HG02642 (cell line): ENCODE measurements at regions not wholly inside any gene's neighbourhood (a gene's known extent, or its start where the extent isn't known, plus 50 kb on each side); places are given as distances from the start of the nearest gene placed in this dataset.
"Not testable (repeated sequence)": the region's sequence is repeated elsewhere in the genome, so short reads cannot be mapped to it uniquely, and the experiment has no call there.

Experiments used
- ATAC-seq: cut with Tn5 transposase; IDR thresholded peaks from one replicate; pipeline ENCODE4 v1.9.1; 2021; ENCODE audit warnings: mild to moderate bottlenecking; ENCODE audit not compliant: unreplicated experiment, poor library complexity

DNA sequence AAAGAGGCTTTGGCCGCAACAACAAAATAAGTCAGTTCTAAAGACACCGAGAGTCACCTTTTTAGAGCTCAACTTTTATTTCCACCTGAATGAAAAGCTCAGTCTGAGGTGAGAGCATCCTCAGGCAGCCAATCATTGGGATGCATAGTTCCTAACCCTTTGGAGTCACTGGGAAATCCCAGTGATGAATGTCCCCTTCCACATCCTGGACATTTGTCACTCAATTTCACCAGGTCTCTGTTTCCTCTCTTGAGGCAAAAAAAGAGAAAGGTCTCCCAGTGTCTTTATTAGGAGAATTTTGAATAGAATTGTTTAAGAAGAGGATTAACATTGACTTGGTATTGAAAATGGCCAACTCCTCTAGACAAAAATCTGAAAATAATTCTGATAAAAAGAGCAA is 137.5 kb upstream of the SPRED1 start:
- ATAC-seq = no peak

- ATAC-seq = no peak
Measured at GRCh38 chr15:38117781-38118180, 134.9 kb upstream of the SPRED1 start.

GRCh38 chr15:38119865-38120264 is 132.8 kb upstream of the SPRED1 start:
- ATAC-seq = not testable (repeated sequence)

DNA sequence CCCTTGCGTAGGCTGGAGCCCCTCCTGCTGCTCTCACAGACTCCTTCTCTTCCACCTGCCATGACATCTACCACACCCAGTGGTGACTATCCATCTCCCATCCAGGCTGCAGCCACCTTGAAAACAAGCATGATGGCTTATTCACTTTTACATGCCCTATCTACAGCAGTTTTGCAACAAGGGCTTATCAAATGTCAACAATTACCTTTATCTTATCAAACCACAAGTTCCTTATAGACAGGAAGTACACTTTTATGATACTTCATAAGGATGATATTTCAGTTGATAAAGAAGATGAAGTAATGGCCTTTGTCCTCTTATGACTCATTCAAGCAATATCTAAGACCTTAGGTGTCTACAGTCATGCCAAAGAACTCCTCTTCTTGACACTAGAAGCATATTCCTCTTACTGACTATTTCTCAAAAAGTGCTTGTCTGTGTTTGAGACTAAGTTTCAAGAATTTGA is 125.3 kb upstream of the SPRED1 start:
- no peak for ATAC-seq

DNA sequence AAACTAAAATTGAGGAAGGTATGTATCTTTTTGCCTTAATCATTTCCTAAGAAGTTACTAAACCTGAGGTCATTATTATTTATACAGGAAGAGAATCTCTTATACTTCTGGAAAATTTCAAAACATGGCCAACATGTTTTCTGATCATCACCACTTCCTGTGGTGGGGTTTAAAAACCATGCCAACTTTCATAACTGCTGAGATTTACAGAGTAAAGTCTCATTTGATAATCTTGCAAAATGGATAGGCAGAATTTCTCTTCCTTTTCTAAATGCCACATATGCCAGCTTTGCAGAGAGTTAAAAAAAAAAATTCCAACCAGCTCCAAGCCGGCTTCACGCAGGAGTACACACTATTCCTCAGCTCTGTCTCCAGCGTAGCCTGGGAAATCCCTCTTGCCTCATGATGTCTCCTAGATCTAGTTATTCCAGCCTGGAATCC is 124.3 kb upstream of the SPRED1 start:
- no peak for ATAC-seq

DNA sequence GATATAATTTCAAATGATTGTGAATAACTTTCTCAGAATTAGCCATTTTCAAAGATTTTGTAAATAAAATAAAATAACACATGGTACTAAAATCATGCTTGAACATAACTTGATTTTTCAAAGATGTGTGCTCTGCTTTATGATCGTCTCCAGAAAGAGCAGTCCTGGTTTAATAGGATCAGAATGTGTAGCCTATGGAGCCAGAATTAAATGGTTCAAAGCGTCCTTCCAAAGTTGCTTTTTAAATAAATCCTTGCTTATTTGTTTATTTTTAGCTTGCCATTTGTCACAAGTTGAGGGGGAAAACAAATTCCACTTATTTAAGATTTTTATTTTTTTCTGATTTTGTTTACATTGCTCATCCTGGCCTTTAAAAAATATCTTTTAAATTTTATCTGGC is 123.7 kb upstream of the SPRED1 start:
- ATAC-seq = no peak

DNA sequence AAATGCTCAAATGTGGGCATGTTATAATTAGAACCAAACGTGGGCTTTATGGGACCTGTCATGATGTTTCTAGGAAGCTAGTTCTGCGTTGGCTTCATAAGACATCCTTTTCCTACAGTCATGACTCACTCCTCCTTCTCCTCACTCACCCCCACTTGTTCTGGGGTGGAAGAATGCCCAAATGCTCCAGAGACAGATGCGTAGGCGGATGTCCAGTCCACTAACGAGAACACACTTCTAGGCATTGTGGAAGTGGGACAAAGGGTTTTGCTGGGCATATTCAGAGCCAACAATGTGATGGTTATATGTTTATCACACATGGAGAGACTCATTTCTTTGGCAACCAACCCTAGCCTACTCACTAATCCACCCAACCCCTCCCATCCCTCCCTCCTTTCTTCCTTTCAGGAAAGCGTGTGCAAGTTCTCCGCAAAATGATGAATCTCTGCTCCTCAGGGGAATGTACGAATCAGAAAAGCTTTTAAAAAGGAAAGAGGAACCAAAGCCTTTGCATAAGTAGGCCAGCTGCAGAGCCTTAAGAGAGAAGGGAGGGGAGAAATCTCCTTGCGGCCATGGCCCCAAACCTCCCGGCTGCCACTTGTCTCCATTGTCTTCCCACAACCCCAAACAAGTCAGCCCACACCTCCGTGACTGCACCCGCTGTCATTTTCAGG is 123.0 kb upstream of the SPRED1 start:
- peak; percentile 83 for ATAC-seq

GRCh38 chr15:38130205-38130567 is 122.5 kb upstream of the SPRED1 start:
- peak; percentile 37 for ATAC-seq

GRCh38 chr15:38130740-38131498 is 121.7 kb upstream of the SPRED1 start:
- peak; percentile 62 for ATAC-seq

- no peak for ATAC-seq
Measured at GRCh38 chr15:38134252-38134651, 118.4 kb upstream of the SPRED1 start.

DNA sequence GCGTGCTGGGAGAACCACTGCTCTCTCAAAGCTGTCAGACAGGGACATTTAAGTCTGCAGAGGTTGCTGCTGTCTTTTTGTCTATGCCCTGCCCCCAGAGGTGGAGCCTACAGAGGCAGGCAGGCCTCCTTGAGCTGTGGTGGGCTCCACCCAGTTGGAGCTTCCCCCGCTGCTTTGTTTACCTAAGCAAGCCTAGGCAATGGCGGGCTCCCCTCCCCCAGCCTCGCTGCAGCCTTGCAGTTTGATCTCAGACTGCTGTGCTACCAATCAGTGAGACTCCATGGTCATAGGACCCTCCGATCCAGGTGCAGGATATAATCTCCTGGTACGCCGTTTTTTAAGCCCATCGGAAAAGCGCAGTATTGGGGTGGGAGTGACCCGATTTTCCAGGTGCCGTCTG is 110.4 kb upstream of the SPRED1 start:
- not testable (repeated sequence) for ATAC-seq

- ATAC-seq = no peak
Measured at GRCh38 chr15:38144921-38145320, 107.7 kb upstream of the SPRED1 start.

DNA sequence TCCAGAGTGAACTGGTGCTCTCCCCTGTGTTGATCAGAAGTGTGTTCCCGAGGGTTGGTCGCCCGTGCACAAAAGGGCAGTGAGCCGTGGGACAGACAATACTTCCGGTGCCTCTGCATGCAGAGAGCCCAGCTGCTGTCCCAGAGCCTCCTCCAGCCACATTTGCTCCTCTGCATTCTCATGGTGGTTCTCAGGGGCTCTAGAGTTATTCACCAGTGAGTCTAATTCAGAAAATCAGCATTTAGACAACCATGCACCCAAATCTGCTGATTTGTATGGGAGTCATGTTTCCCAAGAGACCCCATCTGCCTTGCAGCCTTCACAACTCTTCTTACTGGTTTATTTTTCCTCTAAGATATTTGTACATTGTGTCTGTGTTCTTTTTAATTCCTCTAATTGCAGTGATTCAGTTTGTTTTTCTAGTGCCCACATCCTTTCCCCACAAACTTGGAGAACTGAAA is 107.0 kb upstream of the SPRED1 start:
- ATAC-seq = no peak

- ATAC-seq = no peak
Measured at GRCh38 chr15:38147246-38147645, 105.4 kb upstream of the SPRED1 start.

- ATAC-seq = no peak
Measured at GRCh38 chr15:38148471-38148870, 104.2 kb upstream of the SPRED1 start.

DNA sequence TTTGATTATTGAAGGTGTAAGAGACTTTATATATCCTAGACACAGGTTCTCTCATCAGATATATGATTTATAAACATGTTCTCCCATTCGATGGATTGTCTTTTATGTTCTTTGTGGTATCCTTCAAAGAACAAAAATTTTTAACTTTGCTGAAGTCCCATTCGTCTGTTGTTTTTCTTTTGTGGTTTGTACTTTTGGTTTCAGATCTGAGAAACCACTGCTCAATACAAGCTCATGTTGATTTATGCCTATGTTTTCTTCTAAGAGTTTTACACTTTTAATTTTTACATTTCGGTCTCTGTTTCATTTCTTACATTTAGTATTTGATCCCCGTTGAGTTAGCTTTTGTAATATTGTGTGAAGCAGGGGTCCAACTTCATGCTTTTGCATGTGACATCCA is 103.3 kb upstream of the SPRED1 start:
- ATAC-seq = no peak

GRCh38 chr15:38150148-38150547 is 102.5 kb upstream of the SPRED1 start:
- ATAC-seq = no peak

DNA sequence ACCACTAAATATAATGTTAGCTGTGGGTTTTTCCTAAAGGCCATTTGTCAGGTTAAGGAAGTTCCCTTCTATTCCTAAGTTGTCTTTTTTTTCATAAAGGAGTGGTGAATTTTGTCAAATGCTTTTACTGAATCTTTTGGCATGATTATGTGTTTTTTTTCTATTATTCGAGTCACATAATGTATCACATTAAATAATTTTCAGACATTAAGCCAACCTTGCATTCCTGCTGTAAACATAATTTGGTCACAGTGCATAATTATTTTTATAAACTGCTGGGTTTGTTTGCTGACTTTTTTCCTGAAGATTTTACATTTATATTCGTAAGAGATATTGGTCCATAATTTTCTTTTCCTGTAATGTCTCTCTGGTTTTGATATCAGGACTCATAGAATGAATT is 101.8 kb upstream of the SPRED1 start:
- no peak for ATAC-seq

DNA sequence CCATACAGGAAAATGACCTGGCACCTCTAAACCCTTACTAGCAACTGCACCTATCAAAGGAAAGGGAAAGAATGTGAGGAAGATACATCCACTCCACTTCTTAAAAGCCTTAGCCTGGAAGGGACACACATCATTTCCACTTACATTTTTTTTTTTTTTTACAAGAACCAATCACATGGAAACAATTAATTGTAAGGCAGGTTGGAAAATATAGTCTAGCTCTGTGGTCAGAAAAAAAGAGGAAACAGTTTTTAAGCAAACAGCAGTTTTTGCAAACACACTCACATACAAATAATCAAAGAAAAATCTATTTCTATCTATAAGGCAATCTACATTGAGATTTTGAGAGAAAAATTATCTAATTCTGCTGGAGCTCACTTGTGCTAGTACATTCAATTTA is 98.9 kb upstream of the SPRED1 start:
- no peak for ATAC-seq

DNA sequence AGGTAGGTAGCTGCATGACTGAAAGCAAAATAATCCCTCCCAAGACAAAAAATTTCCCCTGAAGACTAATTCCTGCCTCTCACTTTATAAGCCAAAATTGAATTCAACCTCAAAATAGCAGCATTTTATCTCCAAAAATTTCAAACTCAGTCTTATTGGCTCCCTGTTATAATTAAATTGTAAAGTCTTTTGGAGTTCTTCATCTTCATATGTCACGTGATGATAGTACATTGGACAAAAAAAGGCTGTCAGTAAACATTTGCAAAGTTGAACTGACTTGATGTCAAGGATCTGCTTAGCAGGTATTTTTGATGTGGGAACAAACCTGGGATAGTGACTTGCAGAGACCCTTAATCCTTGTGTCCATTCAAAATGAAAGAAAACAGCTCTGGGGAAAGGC is 98.4 kb upstream of the SPRED1 start:
- ATAC-seq = no peak

DNA sequence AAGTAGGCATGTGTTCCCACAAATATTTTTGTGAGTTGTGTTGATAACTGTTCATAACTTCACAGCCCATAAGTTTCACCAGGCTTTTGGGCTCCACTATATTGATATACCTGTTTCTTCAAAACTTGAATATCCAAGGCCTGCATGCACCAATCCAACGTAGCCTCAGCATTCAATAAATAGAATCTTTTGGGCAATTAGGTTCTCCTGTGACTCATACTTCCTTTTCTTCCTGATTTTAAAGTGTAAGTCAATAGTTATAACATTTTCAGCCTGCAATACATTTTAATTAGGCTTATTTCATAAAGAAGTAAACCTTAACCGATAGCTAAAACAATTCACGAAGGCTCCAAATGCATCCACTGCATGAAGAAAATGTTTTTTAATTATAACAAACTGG is 97.8 kb upstream of the SPRED1 start:
- no peak for ATAC-seq

DNA sequence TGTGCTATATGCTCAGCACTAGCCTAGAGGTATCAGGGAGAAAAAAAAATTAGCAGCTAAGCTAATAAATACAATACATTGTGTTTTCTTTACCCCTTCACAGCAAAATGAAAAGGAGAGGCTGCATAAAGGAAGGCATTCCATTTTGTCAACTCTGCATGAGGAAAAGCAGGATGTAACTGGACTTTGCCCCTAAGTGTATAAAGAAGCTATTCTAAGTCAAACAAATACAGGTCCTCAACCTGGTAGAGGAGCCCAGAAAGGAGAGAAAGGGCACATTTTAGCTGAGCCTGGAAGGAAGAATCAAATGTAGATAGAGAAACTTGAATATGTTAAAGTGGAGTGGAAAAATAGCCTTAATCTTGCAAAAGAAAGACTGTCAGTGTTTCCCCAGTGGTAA is 89.0 kb upstream of the SPRED1 start:
- no peak for ATAC-seq
